ENCODE measurements at regions not wholly inside any gene's neighbourhood (a gene's known extent, or its start where the extent isn't known, plus 50 kb on each side); places are given as distances from the start of the nearest gene placed in this dataset.

DNA sequence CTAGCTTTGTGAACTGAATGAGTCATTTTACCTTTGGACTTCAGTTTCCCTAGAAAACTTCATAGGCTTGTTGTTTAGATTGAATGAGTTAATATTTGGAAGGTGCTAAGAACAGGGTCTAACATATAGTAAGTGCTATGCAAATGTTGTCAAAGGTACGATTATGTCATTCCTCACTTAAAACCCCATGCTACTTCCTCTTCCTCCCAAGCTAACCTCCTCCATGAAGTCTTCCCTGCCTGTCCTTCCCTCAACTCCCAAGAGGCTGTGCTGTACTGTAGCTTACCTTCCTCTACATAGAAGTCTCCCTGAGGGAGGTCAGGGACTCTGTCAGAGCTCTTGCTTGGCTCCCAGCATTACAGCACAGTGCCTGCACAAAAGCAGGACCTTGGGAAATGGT lies 103.4 kb upstream of the PJA1 start:
- TF ChIP-seq, protein P1, sequence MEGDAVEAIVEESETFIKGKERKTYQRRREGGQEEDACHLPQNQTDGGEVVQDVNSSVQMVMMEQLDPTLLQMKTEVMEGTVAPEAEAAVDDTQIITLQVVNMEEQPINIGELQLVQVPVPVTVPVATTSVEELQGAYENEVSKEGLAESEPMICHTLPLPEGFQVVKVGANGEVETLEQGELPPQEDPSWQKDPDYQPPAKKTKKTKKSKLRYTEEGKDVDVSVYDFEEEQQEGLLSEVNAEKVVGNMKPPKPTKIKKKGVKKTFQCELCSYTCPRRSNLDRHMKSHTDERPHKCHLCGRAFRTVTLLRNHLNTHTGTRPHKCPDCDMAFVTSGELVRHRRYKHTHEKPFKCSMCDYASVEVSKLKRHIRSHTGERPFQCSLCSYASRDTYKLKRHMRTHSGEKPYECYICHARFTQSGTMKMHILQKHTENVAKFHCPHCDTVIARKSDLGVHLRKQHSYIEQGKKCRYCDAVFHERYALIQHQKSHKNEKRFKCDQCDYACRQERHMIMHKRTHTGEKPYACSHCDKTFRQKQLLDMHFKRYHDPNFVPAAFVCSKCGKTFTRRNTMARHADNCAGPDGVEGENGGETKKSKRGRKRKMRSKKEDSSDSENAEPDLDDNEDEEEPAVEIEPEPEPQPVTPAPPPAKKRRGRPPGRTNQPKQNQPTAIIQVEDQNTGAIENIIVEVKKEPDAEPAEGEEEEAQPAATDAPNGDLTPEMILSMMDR (IDR thresholded peaks at IDR 0.05) = no peak
- no peak for DNase-seq
- Histone ChIP-seq H3K27ac (no peak overlapping the region), H3K9me3 (no peaks in the 10 kb centered on the region), H3K36me3 (ENCODE audit: insufficient read depth in 1 of 2, low read depth in 1 of 2) (no peaks in the 10 kb centered on the region), H3K27me3 (ENCODE audit: insufficient read depth in 3 of 3, low read length in 2 of 3) (peaks cover 0 to 19% (median 0%) of the 10 kb centered on the region in 3 donors), H3K4me1 (no peaks in the 10 kb centered on the region), H3K4me3 (no peak overlapping the region)
- WGBS, 3 donors = 67 to 76% (median 69%) methylated on average over 1 of the region's 1 CpG
- intact Hi-C loops (cut with DNase I) = no loop called here
- no peak for ATAC-seq

DNA sequence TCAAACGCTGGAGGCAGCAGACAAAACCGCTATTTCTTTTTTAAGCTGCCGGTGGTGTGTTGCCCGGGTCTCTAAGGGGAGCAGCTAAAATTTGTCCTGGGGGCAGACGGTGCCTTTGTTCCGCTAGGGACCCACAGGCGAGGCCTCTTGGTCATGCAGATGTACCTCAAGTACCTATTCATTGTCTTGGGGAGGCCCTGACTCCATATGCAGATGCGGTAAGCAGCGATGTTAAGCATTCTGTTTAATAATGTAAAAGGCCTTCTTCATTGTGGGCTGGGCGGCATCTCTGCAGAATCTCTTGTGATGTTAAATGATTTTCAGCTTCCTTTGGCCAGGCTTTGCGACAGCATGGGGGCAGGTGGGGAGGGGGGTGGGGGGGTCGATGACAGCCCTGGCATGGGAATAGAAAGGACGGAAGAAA lies 98.9 kb upstream of the PJA1 start:
- 55 to 70% (median 68%) methylated on average over 13 of the region's 13 CpGs for WGBS, 3 donors
- DNase-seq = no peak
- H3K9me3 ChIP-seq = no peaks in the 10 kb centered on the region
- intact Hi-C loops (cut with DNase I) = no loop called here
- no peaks in the 10 kb centered on the region for H3K36me3 ChIP-seq (ENCODE audit: insufficient read depth in 1 of 2, low read depth in 1 of 2)
- no peak overlapping the region for H3K4me3 ChIP-seq
- TF ChIP-seq, protein P1 (IDR thresholded peaks at IDR 0.05) = no peak
- no peak for ATAC-seq
- no peaks in the 10 kb centered on the region for H3K4me1 ChIP-seq
- peaks cover 0 to 31% (median 0%) of the 10 kb centered on the region in 3 donors for H3K27me3 ChIP-seq (ENCODE audit: insufficient read depth in 3 of 3, low read length in 2 of 3)
- no peak overlapping the region for H3K27ac ChIP-seq

DNA sequence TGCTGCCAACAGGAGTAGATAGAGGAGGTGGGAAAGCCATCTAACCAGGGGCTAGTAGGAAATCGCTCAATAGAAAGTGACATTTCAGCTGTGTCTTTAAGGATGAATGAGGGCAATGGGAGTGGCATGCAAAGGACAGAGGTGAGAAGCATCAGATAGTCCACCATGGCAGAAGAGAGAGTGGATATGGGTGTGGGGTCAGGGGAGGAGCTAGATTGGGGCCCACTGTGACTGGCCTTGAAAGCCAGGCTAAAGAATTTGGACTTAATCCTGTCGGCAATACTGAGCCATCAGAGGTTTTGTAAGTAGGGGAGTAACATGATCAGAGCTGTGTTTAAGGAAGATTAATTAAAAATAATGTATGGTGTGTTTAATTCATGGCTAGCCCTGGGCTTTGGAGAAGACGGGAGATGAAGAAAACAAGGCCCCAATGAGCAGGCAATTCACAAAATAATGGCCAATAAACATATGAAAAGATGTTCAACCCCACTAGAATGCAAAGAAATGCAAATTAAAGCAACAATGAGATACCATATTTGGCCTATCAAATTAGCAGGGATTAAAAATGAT lies 98.1 kb upstream of the PJA1 start:
- Histone ChIP-seq H3K27me3 (ENCODE audit: insufficient read depth in 3 of 3, low read length in 2 of 3) (peaks cover 0 to 31% (median 0%) of the 10 kb centered on the region in 3 donors), H3K4me1 (no peaks in the 10 kb centered on the region), H3K9me3 (no peaks in the 10 kb centered on the region), H3K36me3 (ENCODE audit: insufficient read depth in 1 of 2, low read depth in 1 of 2) (no peaks in the 10 kb centered on the region), H3K27ac (no peak overlapping the region), H3K4me3 (no peak overlapping the region)
- TF ChIP-seq, protein P1 (IDR thresholded peaks at IDR 0.05) = no peak
- no peak for ATAC-seq
- WGBS, 3 donors = 67 to 75% (median 72%) methylated on average over 3 of the region's 3 CpGs
- no peak for DNase-seq
- intact Hi-C loops (cut with DNase I) = no loop called here

DNA sequence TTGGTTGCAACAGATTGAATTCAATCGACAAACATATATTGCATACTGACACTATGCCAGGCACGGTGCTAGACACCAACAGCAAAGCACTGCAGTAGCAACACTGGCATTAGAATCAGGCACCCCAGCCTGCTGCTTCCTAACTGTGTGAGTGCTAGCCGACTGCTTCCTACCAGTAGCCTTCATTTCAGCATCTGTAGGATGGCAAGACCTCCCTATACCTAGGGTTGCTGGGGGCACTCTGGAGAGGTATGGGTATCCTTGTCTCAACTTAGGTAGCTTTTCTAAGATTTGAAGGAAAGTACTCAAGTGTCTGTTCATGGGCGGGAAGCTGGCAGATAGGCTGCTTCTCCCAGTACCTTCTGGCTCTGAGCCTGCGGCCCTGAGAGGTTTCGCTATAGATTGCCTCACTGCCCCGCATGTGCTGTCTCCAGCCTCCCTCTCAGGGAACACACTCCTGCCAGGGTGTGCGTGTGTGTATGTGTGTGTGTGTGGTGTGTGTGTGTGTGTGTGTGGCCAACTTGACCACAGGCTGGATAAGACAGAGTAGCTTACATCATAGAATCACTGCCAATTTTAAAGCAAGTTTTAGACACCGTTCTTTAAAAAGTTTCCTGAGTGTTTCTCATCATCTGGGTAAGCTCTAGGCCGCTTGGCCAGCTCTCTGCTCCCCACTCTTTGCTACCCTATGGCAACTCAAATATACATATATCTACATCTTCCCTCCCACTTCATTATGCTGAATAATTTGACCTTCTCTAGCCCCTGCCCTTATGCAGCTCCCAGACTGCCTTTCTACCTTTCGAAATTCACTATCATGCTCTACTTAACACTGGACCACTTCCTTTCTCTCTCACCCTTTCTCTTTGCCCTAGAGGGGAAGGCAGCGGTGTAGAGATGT lies 97.0 kb upstream of the PJA1 start:
- Histone ChIP-seq H3K27me3 (ENCODE audit: insufficient read depth in 3 of 3, low read length in 2 of 3) (peaks cover 0 to 31% (median 0%) of the 10 kb centered on the region in 3 donors), H3K36me3 (ENCODE audit: insufficient read depth in 1 of 2, low read depth in 1 of 2) (no peaks in the 10 kb centered on the region), H3K4me3 (no peak overlapping the region), H3K27ac (no peak overlapping the region), H3K9me3 (no peaks in the 10 kb centered on the region), H3K4me1 (no peaks in the 10 kb centered on the region)
- intact Hi-C loops (cut with DNase I) = no loop called here
- ATAC-seq (no peak), DNase-seq (no peak)
- TF ChIP-seq, protein P1 (IDR thresholded peaks at IDR 0.05) = no peak
- 69 to 74% (median 72%) methylated on average over 11 to 12 of the region's 12 CpGs for WGBS, 3 donors
